Umbilical cord (tissue), 1 donor: ENCODE measurements at regions not wholly inside any gene's neighbourhood (a gene's known extent, or its start where the extent isn't known, plus 50 kb on each side); places are given as distances from the start of the nearest gene placed in this dataset.

Source experiments
- DNase-seq: peaks from one replicate; pipeline ENCODE4 v3.0.0-alpha.2; 2015; ENCODE audit warnings: low spot score

GRCh38 chr12:41932470-41932991 is 212.1 kb downstream of the GXYLT1 start:
- DNase-seq, result peak; percentile 69

- DNase-seq, result peak; percentile 83
Observed at GRCh38 chr12:41930866-41931437, 213.7 kb downstream of the GXYLT1 start.

GRCh38 chr12:41924111-41924510 is 220.6 kb downstream of the GXYLT1 start:
- DNase-seq, result no peak

- no peak for DNase-seq
Observed at GRCh38 chr12:41923351-41923750, 221.3 kb downstream of the GXYLT1 start.

- no peak for DNase-seq
Observed at GRCh38 chr12:41920355-41920754, 224.3 kb downstream of the GXYLT1 start.

- DNase-seq, result no peak
Observed at GRCh38 chr12:41919526-41920261, 225.0 kb downstream of the GXYLT1 start.

- DNase-seq, result no peak
Observed at GRCh38 chr12:41919048-41919447, 225.6 kb downstream of the GXYLT1 start.

- DNase-seq, result peak; percentile 71
Observed at GRCh38 chr12:41917938-41918341, 226.7 kb downstream of the GXYLT1 start.

GRCh38 chr12:41917181-41917580 is 227.5 kb downstream of the GXYLT1 start:
- DNase-seq, result no peak

- DNase-seq, result no peak
Observed at GRCh38 chr12:41910578-41911320, 233.9 kb downstream of the GXYLT1 start.

GRCh38 chr12:41908206-41908605 is 236.5 kb downstream of the GXYLT1 start:
- DNase-seq, result no peak

GRCh38 chr12:41907550-41907949 is 237.1 kb downstream of the GXYLT1 start:
- DNase-seq, result no peak

GRCh38 chr12:41907021-41907420 is 237.7 kb downstream of the GXYLT1 start:
- no peak for DNase-seq

- no peak for DNase-seq
Observed at GRCh38 chr12:41905759-41906297, 238.8 kb downstream of the GXYLT1 start.

GRCh38 chr12:41905073-41905758 is 239.5 kb downstream of the GXYLT1 start:
- no peak for DNase-seq

- no peak for DNase-seq
Observed at GRCh38 chr12:41904041-41904440, 240.6 kb downstream of the GXYLT1 start.

- no peak for DNase-seq
Observed at GRCh38 chr12:41903014-41903708, 241.5 kb downstream of the GXYLT1 start.

GRCh38 chr12:41899577-41899976 is 245.1 kb downstream of the GXYLT1 start:
- no peak for DNase-seq

- no peak for DNase-seq
Observed at GRCh38 chr12:41897593-41897992, 247.1 kb downstream of the GXYLT1 start.

GRCh38 chr12:41893491-41893890 is 251.2 kb downstream of the GXYLT1 start:
- no peak for DNase-seq

GRCh38 chr12:41892302-41892701 is 252.4 kb downstream of the GXYLT1 start:
- peak; percentile 85 for DNase-seq
